Ishikawa (cell line): ENCODE measurements at regions not wholly inside any gene's neighbourhood (a gene's known extent, or its start where the extent isn't known, plus 50 kb on each side); places are given as distances from the start of the nearest gene placed in this dataset.

Experiments used
- CREB1 ChIP-seq: IDR thresholded peaks from 2 replicates; pipeline ENCODE4 v1.6.1; 2012; ENCODE audit warnings: low read depth
- EP300 ChIP-seq: IDR thresholded peaks from 2 replicates; pipeline ENCODE4 v1.6.1; 2012; ENCODE audit warnings: borderline replicate concordance
- MAX ChIP-seq: IDR thresholded peaks from 2 replicates; pipeline ENCODE4 v1.6.1; 2012
- TAF1 ChIP-seq: IDR thresholded peaks from 2 replicates; pipeline ENCODE4 v1.6.1; 2012; ENCODE audit warnings: low read depth, mild to moderate bottlenecking
- TCF12 ChIP-seq: IDR thresholded peaks from 2 replicates; pipeline ENCODE4 v1.6.1; 2012; ENCODE audit warnings: low read depth
- YY1 ChIP-seq: IDR thresholded peaks from 2 replicates; pipeline ENCODE4 v1.6.1; 2012; ENCODE audit warnings: low read depth

GRCh38 chr10:118974951-118975350 lies 54.6 kb upstream of the NANOS1 start:
- TF ChIP-seq TAF1 (no peak), CREB1 (no peak), MAX (no peak), TCF12 (no peak), EP300 (no peak), YY1 (no peak)
